HG03095 (cell line): ENCODE measurements at regions not wholly inside any gene's neighbourhood (a gene's known extent, or its start where the extent isn't known, plus 50 kb on each side); places are given as distances from the start of the nearest gene placed in this dataset.

ENCODE experiments used
- ATAC-seq: cut with Tn5 transposase; IDR thresholded peaks from one replicate; pipeline ENCODE4 v1.9.1; 2021; ENCODE audit warnings: moderate library complexity; ENCODE audit not compliant: unreplicated experiment

GRCh38 chr4:180566492-180566891, 1676.7 kb upstream of the TENM3 start:
- ATAC-seq: no peak

- ATAC-seq: no peak
Measured at GRCh38 chr4:180567080-180567479, 1676.1 kb upstream of the TENM3 start.

GRCh38 chr4:180571516-180572055, 1671.6 kb upstream of the TENM3 start:
- ATAC-seq: no peak

- no peak for ATAC-seq
Measured at GRCh38 chr4:180578175-180578574, 1665.0 kb upstream of the TENM3 start.

- ATAC-seq: no peak
Measured at GRCh38 chr4:180581061-180581460, 1662.1 kb upstream of the TENM3 start.

DNA sequence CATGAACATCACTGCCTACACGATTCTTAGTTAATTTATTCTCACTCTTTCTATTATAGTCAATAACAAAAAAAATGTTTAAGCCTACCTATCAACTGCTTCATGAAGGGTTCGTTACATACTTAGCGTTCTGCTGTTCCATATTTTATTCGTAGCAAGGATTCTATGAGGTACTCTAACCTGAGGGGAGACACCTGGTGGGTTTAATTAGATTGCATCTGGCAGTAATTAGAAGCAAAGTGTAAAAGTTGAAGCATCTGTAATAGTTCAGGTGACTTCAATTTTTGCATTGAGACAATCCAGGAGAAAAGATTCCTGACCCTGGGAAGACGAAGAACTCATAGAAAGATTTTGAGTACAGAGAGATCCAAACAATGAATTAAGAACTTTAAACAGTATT, 1655.8 kb upstream of the TENM3 start:
- no peak for ATAC-seq

DNA sequence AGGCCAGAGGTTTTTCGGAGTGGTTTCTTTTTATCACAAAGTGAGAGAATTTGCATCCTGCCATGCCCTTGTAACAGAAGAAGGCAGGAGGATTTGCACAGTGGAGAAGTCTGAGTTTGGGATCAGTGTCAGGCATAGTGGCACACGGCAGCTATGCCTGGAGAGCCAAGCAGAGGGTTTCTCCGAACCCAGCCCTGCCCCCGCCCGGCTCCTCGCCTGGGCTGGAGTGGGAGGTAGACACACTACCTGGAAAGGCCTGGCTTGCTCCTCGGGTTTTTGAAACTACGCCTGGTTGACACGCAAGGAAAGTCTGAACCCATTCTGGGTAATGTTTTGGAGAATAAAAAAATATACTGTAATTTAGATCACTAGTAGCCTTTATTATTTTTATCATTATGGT, 1653.6 kb upstream of the TENM3 start:
- ATAC-seq: no peak

- no peak for ATAC-seq
Measured at GRCh38 chr4:180596888-180597483, 1646.2 kb upstream of the TENM3 start.

DNA sequence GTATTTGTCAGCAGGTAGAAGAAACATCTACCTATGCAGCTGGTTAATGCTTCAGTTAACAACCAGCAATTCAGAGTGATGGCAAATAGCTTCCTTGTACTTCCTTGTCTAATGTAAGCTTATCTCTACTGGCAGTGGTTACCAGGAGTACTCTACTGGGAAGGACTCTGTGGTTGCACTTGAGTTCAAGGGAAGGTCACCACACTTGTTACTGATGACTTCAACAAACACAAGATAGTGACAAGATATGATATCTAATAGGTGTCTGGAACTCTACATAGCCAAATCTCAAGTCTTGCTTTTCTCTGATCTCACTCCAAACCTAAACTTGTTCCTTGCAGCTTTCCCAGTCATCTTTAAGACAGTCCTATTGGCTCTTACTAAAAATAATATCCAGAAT, 1644.9 kb upstream of the TENM3 start:
- no peak for ATAC-seq

DNA sequence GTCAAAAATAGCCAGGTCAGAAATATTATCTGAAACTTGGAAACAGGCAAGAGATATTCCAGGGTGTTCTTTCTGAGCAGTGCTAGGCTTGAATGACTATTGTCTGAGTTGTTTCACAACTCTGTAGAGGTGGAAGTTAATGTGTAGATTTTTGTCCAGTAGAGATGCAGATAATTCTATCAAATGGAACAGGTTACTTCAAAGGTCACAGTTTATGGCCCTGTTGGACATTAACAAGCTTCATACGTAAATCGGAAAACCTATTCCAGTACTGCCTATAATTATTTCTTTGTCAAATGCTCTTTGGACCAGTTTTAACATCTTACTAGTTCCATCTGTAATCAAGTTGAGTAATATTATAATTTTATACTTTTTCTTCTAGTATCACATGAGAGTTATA, 1639.4 kb upstream of the TENM3 start:
- ATAC-seq: no peak

GRCh38 chr4:180610324-180610723, 1632.9 kb upstream of the TENM3 start:
- ATAC-seq: no peak

DNA sequence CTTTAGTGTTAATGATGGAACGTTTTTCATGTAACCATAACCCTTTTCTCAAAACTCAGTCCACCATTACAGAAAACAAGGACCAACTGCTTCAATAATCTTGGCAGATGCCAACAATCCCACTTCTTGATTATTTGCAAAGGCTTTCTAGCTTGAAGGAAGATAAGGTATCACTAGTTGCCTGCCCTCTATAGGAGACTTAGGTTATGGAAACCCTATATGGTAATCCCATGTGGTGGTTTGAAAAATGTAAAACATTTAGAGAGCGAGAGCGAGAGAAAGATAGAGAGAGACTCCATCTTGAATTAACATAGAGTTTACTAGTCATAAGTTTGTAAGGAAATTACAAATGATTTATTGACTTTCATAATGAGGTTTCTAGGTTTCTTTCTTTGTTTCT, 1627.5 kb upstream of the TENM3 start:
- ATAC-seq: no peak

GRCh38 chr4:180617196-180617595, 1626.0 kb upstream of the TENM3 start:
- ATAC-seq: no peak

GRCh38 chr4:180618396-180618795, 1624.8 kb upstream of the TENM3 start:
- no peak for ATAC-seq

DNA sequence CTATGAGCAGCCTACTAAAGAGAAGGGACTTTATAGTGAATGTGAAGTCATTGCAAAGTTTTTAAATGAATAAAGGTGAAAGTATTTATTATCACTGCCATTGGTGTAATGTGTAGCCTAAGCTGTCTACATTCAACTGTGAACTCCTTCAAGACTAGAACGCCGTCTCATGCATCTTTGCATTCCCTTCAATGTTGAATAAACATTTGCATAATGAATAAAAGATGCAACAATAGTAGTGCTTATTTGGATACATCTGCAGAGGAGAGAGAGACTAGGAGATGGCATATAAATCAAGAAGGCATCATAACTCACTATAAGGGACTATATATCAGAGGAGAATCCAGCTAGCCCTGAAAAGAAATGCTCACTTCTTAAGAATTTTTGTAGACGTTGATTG, 1623.8 kb upstream of the TENM3 start:
- ATAC-seq: no peak

GRCh38 chr4:180622254-180622653, 1620.9 kb upstream of the TENM3 start:
- no peak for ATAC-seq

DNA sequence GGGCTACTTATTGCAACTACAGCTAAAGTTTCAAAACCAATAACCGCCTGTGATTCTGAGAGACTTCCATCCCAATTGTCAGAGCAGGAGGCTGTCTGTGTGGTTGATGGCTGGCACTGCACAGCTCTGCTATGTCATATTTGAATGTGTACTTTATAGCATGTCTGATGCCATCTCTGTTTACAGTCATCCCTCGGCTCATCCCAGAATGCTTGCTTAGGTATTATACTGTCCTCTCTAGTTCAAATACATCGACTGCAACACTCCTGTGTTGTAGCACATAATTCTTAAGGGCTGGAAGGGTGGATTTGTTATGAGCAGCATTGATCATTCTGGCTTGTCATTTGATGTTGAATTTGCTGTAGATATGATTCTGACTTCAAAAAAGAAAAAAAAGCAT, 1617.5 kb upstream of the TENM3 start:
- ATAC-seq: no peak

DNA sequence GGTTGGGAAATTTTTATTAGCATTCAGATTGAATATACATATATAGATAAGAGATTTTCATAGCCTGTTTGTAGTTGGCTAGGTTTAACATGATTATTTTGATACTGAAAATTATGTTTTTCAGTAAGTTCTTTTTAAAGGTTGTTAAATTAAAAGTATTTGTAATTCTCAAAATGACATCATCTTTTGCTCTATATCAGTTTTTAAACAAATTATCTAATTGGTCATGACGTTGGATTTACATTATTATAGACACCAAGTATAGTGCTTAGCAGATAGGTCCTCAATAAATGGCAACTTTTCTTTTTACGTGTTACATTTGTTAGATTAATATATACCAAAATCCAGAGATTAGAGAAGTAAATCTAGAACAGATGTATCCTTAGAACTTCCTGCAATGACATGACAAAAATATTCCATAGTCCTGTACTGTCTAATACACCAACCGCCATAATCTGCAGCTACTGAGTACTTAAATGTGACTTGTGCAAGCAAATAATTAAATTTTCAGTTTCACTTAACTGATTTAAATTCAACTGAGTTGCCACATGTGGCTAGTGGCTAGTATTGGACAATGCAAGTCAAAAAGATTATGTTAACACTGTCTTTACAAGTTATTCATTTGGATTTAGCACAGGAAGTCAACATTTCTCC, 1613.1 kb upstream of the TENM3 start:
- no peak for ATAC-seq

DNA sequence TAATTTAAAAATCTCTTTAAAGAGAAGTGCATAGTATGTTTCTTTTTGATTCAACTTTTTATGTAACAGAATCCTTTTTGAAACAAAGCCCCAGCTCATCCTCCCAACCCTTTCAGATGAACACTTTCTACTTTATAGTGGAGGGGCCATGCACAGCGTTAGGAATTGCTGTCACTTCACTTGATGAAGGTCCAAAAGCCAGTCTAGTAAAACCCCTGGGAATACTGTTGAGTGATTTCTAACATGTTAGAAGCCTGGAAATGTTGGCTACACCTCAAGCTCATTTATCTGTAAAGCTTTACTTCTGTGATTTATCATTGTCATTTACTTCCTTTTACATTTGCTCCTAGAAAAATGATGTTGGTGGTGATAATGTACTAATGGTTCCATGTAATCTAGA, 1608.9 kb upstream of the TENM3 start:
- no peak for ATAC-seq

DNA sequence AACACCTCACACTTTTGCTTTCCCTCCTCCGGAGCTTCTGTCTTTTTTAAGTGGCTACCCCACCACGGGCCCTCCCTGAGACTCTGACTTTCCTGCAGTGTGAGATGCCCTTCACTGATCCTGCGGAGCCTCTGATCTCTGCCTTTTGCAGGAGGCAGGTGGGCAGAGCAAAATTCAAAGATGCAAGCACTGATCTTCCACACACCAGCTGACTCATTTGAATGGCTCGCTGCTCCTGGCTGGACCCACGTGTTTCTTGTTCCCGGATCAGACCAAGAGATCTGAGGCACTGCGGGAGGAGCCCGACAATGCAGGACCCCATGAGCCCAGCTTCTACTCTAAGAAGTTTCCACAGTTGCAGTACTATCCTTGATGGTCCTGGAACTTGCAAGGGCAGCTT, 1607.9 kb upstream of the TENM3 start:
- ATAC-seq: no peak

DNA sequence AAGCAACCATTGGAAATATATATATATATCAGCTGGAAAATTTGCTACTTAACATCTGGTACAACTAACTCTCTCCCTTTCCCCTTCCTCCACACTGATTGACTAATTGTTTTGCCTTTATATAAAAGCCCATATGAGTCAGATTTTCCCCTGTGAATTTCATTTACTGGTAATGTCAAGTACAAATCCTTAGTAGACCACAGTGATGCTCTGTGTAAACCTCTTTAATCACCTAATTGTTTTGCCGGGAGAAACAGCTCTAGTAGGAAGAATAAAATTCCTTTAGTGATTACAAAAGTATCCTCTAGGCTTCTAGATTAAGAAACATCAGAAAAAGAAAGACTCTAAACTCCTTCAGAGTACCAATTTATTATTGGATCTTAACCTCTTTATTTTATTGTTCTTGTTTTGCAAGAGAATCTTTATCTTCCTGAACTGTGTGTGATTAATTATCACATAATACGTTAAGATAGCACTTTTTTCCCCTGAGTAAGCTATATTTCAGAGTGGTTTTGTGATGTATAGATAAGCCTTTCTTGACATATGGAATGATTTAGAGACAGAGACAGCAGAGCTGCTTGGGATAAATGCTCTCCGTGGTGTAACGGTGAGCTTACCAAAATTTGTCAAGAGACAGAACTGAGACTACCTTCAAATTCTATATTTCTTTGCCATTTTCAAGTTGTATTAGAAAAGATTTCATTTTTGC, 1606.4 kb upstream of the TENM3 start:
- ATAC-seq: no peak

DNA sequence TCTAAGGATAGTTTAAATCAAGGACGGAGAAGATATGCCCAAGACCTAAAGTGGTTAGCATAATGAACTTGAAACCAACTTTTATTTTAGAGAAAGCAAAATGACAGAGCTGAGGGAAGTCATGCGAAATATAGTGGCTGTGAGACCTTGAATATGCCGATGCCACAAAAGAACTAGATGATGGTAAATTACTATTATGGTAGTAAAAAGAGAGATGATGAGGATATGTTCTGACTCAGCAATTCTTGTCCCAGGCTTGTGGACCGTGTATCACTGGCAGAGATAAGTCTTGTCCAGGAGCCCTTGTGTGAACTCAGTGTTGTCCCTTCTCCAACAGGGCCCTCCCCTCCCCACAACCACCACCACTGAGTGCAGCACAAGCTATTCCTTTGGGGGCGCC, 1605.6 kb upstream of the TENM3 start:
- ATAC-seq: no peak
